AG09319 (cell line): ENCODE measurements at regions not wholly inside any gene's neighbourhood (a gene's known extent, or its start where the extent isn't known, plus 50 kb on each side); places are given as distances from the start of the nearest gene placed in this dataset.

Experiments
- DNase-seq: peaks from one replicate; pipeline ENCODE4 v3.0.0-alpha.2; 2010; ENCODE audit warnings: low read depth; ENCODE audit errors: extremely low read depth
- CTCF ChIP-seq: IDR thresholded peaks from 2 replicates; pipeline ENCODE4 v1.5.1; 2011; ENCODE audit warnings: low read depth, mild to moderate bottlenecking, inconsistent platforms, low read length, moderate library complexity

GRCh38 chr3:68315964-68316363 is 616.4 kb downstream of the TAFA4 start:
- no peak for DNase-seq
- TF ChIP-seq CTCF = no peak

- no peak for DNase-seq
- no peak for TF ChIP-seq CTCF
Measured at GRCh38 chr3:68315546-68315945, 616.8 kb downstream of the TAFA4 start.

GRCh38 chr3:68306571-68306970 is 625.8 kb downstream of the TAFA4 start:
- no peak for TF ChIP-seq CTCF
- no peak for DNase-seq

GRCh38 chr3:68295457-68295856 is 636.9 kb downstream of the TAFA4 start:
- TF ChIP-seq CTCF = no peak

GRCh38 chr3:68290333-68290732 is 635.9 kb upstream of the SUCLG2 start:
- no peak for TF ChIP-seq CTCF
- no peak for DNase-seq

More at GRCh38 chr3:68295457-68295856, 636.9 kb downstream of the TAFA4 start:
- no peak for DNase-seq

- TF ChIP-seq CTCF = no peak
- DNase-seq = no peak
Measured at GRCh38 chr3:68288085-68288484, 633.7 kb upstream of the SUCLG2 start.

- DNase-seq = no peak
- TF ChIP-seq CTCF = no peak
Measured at GRCh38 chr3:68287101-68287500, 632.7 kb upstream of the SUCLG2 start.
